Vagina (tissue), 2 donors: ENCODE measurements at regions not wholly inside any gene's neighbourhood (a gene's known extent, or its start where the extent isn't known, plus 50 kb on each side); places are given as distances from the start of the nearest gene placed in this dataset.

Experiments used
- POLR2A ChIP-seq, 2 donors: fragments of 450-650 bp; IDR thresholded peaks; one replicate each; pipeline ENCODE4 v1.6.1; 2017; ENCODE audit warnings: antibody characterized with exemption in 2 of 2, mild to moderate bottlenecking in 2 of 2, moderate library complexity in 2 of 2
- POLR2AphosphoS5 ChIP-seq, 2 donors: sonication (generic); formaldehyde crosslinking; IDR thresholded peaks; one replicate each; pipeline ENCODE4 v1.9.0; 2017; ENCODE audit warnings: antibody characterized with exemption in 2 of 2, mild to moderate bottlenecking in 2 of 2, low read depth in 1 of 2; ENCODE audit not compliant: insufficient read depth in 1 of 2
- TF ChIP-seq, protein P1 (sequence below), 3 experiments: fragments of 450-650 bp in 2 of 3; fragments of 200-600 bp in 1 of 3; sonication (generic) in 1 of 3; IDR thresholded peaks; one replicate each; pipeline ENCODE4 v1.5.1; 2017 to 2019; ENCODE audit warnings: antibody characterized with exemption in 3 of 3, mild to moderate bottlenecking in 2 of 3, moderate library complexity in 2 of 3

DNA sequence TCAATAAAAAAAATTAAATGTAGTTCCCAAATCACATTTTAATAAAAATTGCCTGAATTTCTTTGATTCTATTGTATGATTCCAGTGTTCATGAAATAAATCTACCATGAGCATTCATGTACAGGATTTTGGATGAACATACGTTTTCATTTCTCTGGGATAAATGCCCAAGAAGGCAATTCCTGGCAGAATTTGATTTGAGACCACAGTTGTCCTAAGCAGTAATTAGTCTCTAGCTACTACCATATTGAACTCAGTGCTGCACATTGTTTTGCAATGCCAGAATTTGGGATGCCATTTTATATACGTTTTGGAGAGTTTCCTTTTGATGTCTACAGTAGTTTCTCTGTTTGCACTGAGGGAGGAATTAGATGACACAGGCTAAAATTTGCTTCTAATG, 265.3 kb upstream of the HS3ST5 start:
- TF ChIP-seq, protein P1, sequence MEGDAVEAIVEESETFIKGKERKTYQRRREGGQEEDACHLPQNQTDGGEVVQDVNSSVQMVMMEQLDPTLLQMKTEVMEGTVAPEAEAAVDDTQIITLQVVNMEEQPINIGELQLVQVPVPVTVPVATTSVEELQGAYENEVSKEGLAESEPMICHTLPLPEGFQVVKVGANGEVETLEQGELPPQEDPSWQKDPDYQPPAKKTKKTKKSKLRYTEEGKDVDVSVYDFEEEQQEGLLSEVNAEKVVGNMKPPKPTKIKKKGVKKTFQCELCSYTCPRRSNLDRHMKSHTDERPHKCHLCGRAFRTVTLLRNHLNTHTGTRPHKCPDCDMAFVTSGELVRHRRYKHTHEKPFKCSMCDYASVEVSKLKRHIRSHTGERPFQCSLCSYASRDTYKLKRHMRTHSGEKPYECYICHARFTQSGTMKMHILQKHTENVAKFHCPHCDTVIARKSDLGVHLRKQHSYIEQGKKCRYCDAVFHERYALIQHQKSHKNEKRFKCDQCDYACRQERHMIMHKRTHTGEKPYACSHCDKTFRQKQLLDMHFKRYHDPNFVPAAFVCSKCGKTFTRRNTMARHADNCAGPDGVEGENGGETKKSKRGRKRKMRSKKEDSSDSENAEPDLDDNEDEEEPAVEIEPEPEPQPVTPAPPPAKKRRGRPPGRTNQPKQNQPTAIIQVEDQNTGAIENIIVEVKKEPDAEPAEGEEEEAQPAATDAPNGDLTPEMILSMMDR (IDR thresholded peaks at IDR 0.05): no peak
- no peak for TF ChIP-seq POLR2A (IDR thresholded peaks at IDR 0.05)
- no peak for TF ChIP-seq POLR2AphosphoS5 (IDR thresholded peaks at IDR 0.05; ENCODE audit: insufficient read depth in 1 of 2, low read depth in 1 of 2)
